Mesendoderm (in vitro differentiated cells): ENCODE measurements at regions not wholly inside any gene's neighbourhood (a gene's known extent, or its start where the extent isn't known, plus 50 kb on each side); places are given as distances from the start of the nearest gene placed in this dataset.
A peak's percentile ranks its signal among the peaks of the same experiment; 100 is the strongest.

Experiments used
- DNase-seq: peaks from one replicate; pipeline ENCODE4 v3.0.0; 2013
- H2AK5ac ChIP-seq: 2 replicates; pipeline ENCODE4 v1.6.1; 2013; ENCODE audit warnings: low read length, inconsistent platforms
- H2BK120ac ChIP-seq: 2 replicates; pipeline ENCODE4 v1.6.1; 2013; ENCODE audit warnings: low read depth, mild to moderate bottlenecking, low read length, moderate library complexity, mixed read lengths
- H2BK15ac ChIP-seq: replicated peaks from 2 replicates; pipeline ENCODE4 v1.6.1; 2013; ENCODE audit warnings: low read depth, mild to moderate bottlenecking, moderate library complexity
- H2BK5ac ChIP-seq: 2 replicates; pipeline ENCODE4 v1.6.1; 2013; ENCODE audit warnings: low read length, inconsistent platforms
- H3K18ac ChIP-seq: 2 replicates; pipeline ENCODE4 v1.6.1; 2013; ENCODE audit warnings: mild to moderate bottlenecking, low read length, mixed read lengths
- H3K23ac ChIP-seq: one replicate; pipeline ENCODE4 v1.6.1; 2013; ENCODE audit warnings: low read length
- H3K27ac ChIP-seq: 2 replicates; pipeline ENCODE4 v1.5.1; 2013; ENCODE audit warnings: low read depth, mild to moderate bottlenecking, inconsistent platforms, low read length, moderate library complexity
- H3K27me3 ChIP-seq: 2 replicates; pipeline ENCODE4 v1.6.1; 2013; ENCODE audit warnings: low read length, control low read depth, mild to moderate bottlenecking, inconsistent platforms; ENCODE audit not compliant: insufficient read depth, poor library complexity
- H3K36me3 ChIP-seq: 2 replicates; pipeline ENCODE4 v1.6.1; 2013; ENCODE audit warnings: low read length, inconsistent platforms; ENCODE audit not compliant: control insufficient read depth, insufficient read depth
- H3K4ac ChIP-seq: one replicate; pipeline ENCODE4 v1.6.1; 2013; ENCODE audit warnings: low read depth, mild to moderate bottlenecking, low read length, moderate library complexity
- H3K4me1 ChIP-seq: 2 replicates; pipeline ENCODE4 v1.6.1; 2013; ENCODE audit warnings: low read depth, low read length, inconsistent platforms; ENCODE audit not compliant: control insufficient read depth
- H3K4me2 ChIP-seq: 2 replicates; pipeline ENCODE4 v1.6.1; 2013; ENCODE audit warnings: low read length
- H3K4me3 ChIP-seq: 2 replicates; pipeline ENCODE4 v1.5.1; 2013; ENCODE audit warnings: mild to moderate bottlenecking, low read length
- H3K56ac ChIP-seq: one replicate; pipeline ENCODE4 v1.6.1; 2013; ENCODE audit warnings: low read length
- H3K79me1 ChIP-seq: 2 replicates; pipeline ENCODE4 v1.6.1; 2013; ENCODE audit warnings: low read length, inconsistent platforms
- H3K79me2 ChIP-seq: 2 replicates; pipeline ENCODE4 v1.6.1; 2013; ENCODE audit warnings: mild to moderate bottlenecking, low read length; ENCODE audit not compliant: control insufficient read depth, insufficient read depth
- H3K9ac ChIP-seq: 2 replicates; pipeline ENCODE4 v1.6.1; 2013; ENCODE audit warnings: low read length, inconsistent platforms
- H4K5ac ChIP-seq: one replicate; pipeline ENCODE4 v1.6.1; 2013; ENCODE audit warnings: low read length
- H4K8ac ChIP-seq: one replicate; pipeline ENCODE4 v1.6.1; 2013; ENCODE audit warnings: low read depth, mild to moderate bottlenecking, control low read depth, low read length, moderate library complexity
- WGBS: extraction: QIAGEN DNeasy Blood & Tissue Kit; methylation state at CpG from one replicate; pipeline ENCODE4 v1.1.7; 2013; ENCODE audit warnings: low lambda C conversion rate, missing lambda C conversion rate; ENCODE audit not compliant: insufficient coverage; ENCODE audit errors: extremely low coverage; 5-methylcytosine and 5-hydroxymethylcytosine counted together

GRCh38 chr13:76387566-76387965 is 498.6 kb downstream of the KCTD12 start:
- no peak overlapping the region for H3K18ac ChIP-seq
- no peak overlapping the region for H2BK15ac ChIP-seq
- no peak for DNase-seq

GRCh38 chr13:76386321-76386720 is 499.9 kb downstream of the KCTD12 start:
- no peak overlapping the region for H3K56ac ChIP-seq
- H4K5ac ChIP-seq, result no peak overlapping the region
- no peak overlapping the region for H2BK120ac ChIP-seq
- no peak overlapping the region for H4K8ac ChIP-seq
- no peak overlapping the region for H3K27ac ChIP-seq
- no peak overlapping the region for H3K4me3 ChIP-seq
- no peak for DNase-seq
- no peak overlapping the region for H2AK5ac ChIP-seq
- H3K4me1 ChIP-seq, result no peaks in the 10 kb centered on the region
- H3K79me2 ChIP-seq, result no peaks in the 10 kb centered on the region
- H3K4ac ChIP-seq, result no peak overlapping the region
- H3K4me2 ChIP-seq, result no peak overlapping the region
- H3K36me3 ChIP-seq, result no peaks in the 10 kb centered on the region
- H3K23ac ChIP-seq, result no peak overlapping the region
- H2BK5ac ChIP-seq, result no peak overlapping the region
- no peaks in the 10 kb centered on the region for H3K27me3 ChIP-seq
- H2BK15ac ChIP-seq, result no peak overlapping the region
- H3K9ac ChIP-seq, result no peak overlapping the region
- WGBS, result no CpG with 5 or more reads among the region's 3 CpGs
- no peak overlapping the region for H3K18ac ChIP-seq
- H3K79me1 ChIP-seq, result no peaks in the 10 kb centered on the region

More at GRCh38 chr13:76387566-76387965, 498.6 kb downstream of the KCTD12 start:
- Histone ChIP-seq H4K8ac (no peak overlapping the region), H3K23ac (no peak overlapping the region), H2BK5ac (no peak overlapping the region), H3K27me3 (no peaks in the 10 kb centered on the region), H3K4ac (no peak overlapping the region), H3K9ac (no peak overlapping the region), H4K5ac (no peak overlapping the region), H3K4me3 (no peak overlapping the region), H2BK120ac (no peak overlapping the region), H3K56ac (no peak overlapping the region), H3K4me1 (no peaks in the 10 kb centered on the region), H3K4me2 (no peak overlapping the region), H3K27ac (no peak overlapping the region), H2AK5ac (no peak overlapping the region), H3K79me2 (no peaks in the 10 kb centered on the region), H3K79me1 (no peaks in the 10 kb centered on the region), H3K36me3 (no peaks in the 10 kb centered on the region)
- WGBS, result no CpG with 5 or more reads among the region's 1 CpG

- Histone ChIP-seq H3K79me1 (no peaks in the 10 kb centered on the region), H3K36me3 (no peaks in the 10 kb centered on the region), H3K56ac (no peak overlapping the region), H3K27me3 (no peaks in the 10 kb centered on the region), H2AK5ac (no peak overlapping the region), H3K27ac (no peak overlapping the region), H3K4me3 (no peak overlapping the region), H2BK5ac (no peak overlapping the region), H3K4me2 (no peak overlapping the region), H4K8ac (no peak overlapping the region), H3K23ac (no peak overlapping the region), H3K9ac (no peak overlapping the region), H3K79me2 (no peaks in the 10 kb centered on the region), H3K18ac (no peak overlapping the region), H3K4ac (no peak overlapping the region), H2BK15ac (no peak overlapping the region), H3K4me1 (no peaks in the 10 kb centered on the region), H2BK120ac (no peak overlapping the region), H4K5ac (no peak overlapping the region)
- WGBS, result no CpG with 5 or more reads among the region's 2 CpGs
- no peak for DNase-seq
These were observed 500.6 kb downstream of the KCTD12 start for GRCh38 chr13:76385586-76385985.

GRCh38 chr13:76383676-76384461 is 502.3 kb downstream of the KCTD12 start:
- Histone ChIP-seq H3K4me2 (no peak overlapping the region), H3K4me1 (no peaks in the 10 kb centered on the region), H4K5ac (no peak overlapping the region), H2AK5ac (no peak overlapping the region), H3K4ac (no peak overlapping the region), H3K23ac (no peak overlapping the region), H3K9ac (no peak overlapping the region), H3K36me3 (no peaks in the 10 kb centered on the region), H2BK120ac (no peak overlapping the region), H3K56ac (no peak overlapping the region), H3K27me3 (no peaks in the 10 kb centered on the region), H3K79me1 (no peaks in the 10 kb centered on the region), H3K18ac (no peak overlapping the region), H3K4me3 (no peak overlapping the region), H2BK15ac (no peak overlapping the region), H2BK5ac (no peak overlapping the region), H4K8ac (no peak overlapping the region), H3K79me2 (no peaks in the 10 kb centered on the region), H3K27ac (no peak overlapping the region)
- WGBS, result no CpG with 5 or more reads among the region's 2 CpGs
- peak; percentile 9 for DNase-seq

GRCh38 chr13:76380446-76381065 is 505.6 kb downstream of the KCTD12 start:
- H2AK5ac ChIP-seq, result no peak overlapping the region

More at GRCh38 chr13:76380446-76381065, 505.6 kb downstream of the KCTD12 start:
- Histone ChIP-seq H4K8ac (no peak overlapping the region), H3K79me2 (no peaks in the 10 kb centered on the region), H3K79me1 (no peaks in the 10 kb centered on the region), H3K4ac (no peak overlapping the region), H2BK15ac (no peak overlapping the region), H4K5ac (no peak overlapping the region), H3K27me3 (no peaks in the 10 kb centered on the region), H3K27ac (no peak overlapping the region), H3K36me3 (no peaks in the 10 kb centered on the region), H3K4me1 (no peaks in the 10 kb centered on the region), H3K4me2 (no peak overlapping the region), H2BK5ac (no peak overlapping the region), H3K18ac (no peak overlapping the region), H3K23ac (no peak overlapping the region), H2BK120ac (no peak overlapping the region), H3K56ac (no peak overlapping the region), H3K4me3 (no peak overlapping the region), H3K9ac (no peak overlapping the region)
- DNase-seq, result no peak
- no CpG with 5 or more reads among the region's 1 CpG for WGBS
